DOHH2 (cell line): ENCODE measurements at regions not wholly inside any gene's neighbourhood (a gene's known extent, or its start where the extent isn't known, plus 50 kb on each side); places are given as distances from the start of the nearest gene placed in this dataset.

Experiments used
- H3F3A ChIP-seq: fragments of 200-600 bp; sonication (generic), shearing (Covaris generic); 2 replicates; pipeline ENCODE4 v1.6.0; 2016; ENCODE audit warnings: antibody characterized with exemption, mild to moderate bottlenecking; ENCODE audit not compliant: control insufficient read depth, insufficient read depth
- H3K27ac ChIP-seq: fragments of 200-600 bp; sonication (generic); 2 replicates; pipeline ENCODE4 v1.5.1; 2014; ENCODE audit warnings: low read depth, mild to moderate bottlenecking, low read length, moderate library complexity
- H3K27me3 ChIP-seq: fragments of 200-600 bp; sonication (generic); 2 replicates; pipeline ENCODE4 v1.6.1; 2014; ENCODE audit warnings: mild to moderate bottlenecking, low read length, mixed read lengths; ENCODE audit not compliant: control insufficient read depth
- H3K36me3 ChIP-seq: fragments of 200-600 bp; sonication (generic); 2 replicates; pipeline ENCODE4 v1.6.1; 2014; ENCODE audit warnings: mild to moderate bottlenecking, low read length, moderate library complexity, mixed read lengths; ENCODE audit not compliant: control insufficient read depth
- H3K4me1 ChIP-seq: fragments of 200-600 bp; sonication (generic); 2 replicates; pipeline ENCODE4 v1.6.1; 2014; ENCODE audit warnings: mild to moderate bottlenecking, low read length, mixed read lengths; ENCODE audit not compliant: control insufficient read depth
- H3K4me2 ChIP-seq: fragments of 200-600 bp; sonication (generic); 2 replicates; pipeline ENCODE4 v1.6.0; 2014; ENCODE audit warnings: mild to moderate bottlenecking, low read length, moderate library complexity
- H3K4me3 ChIP-seq: fragments of 200-600 bp; sonication (generic); 2 replicates; pipeline ENCODE4 v1.5.1; 2014; ENCODE audit warnings: mild to moderate bottlenecking, low read length, mixed read lengths
- H3K79me2 ChIP-seq: fragments of 200-600 bp; sonication (generic); 2 replicates; pipeline ENCODE4 v1.6.1; 2014; ENCODE audit warnings: mild to moderate bottlenecking, low read length, mixed read lengths; ENCODE audit not compliant: control insufficient read depth
- H3K9me2 ChIP-seq: fragments of 200-600 bp; sonication (generic); replicated peaks from 2 replicates; pipeline ENCODE4 v1.6.1; 2014; ENCODE audit warnings: mild to moderate bottlenecking, low read length, mixed read lengths; ENCODE audit not compliant: control insufficient read depth
- H3K9me3 ChIP-seq: fragments of 200-600 bp; sonication (generic); 2 replicates; pipeline ENCODE4 v1.6.1; 2014; ENCODE audit warnings: antibody characterized with exemption, low read length, mixed read lengths; ENCODE audit not compliant: control insufficient read depth, insufficient read depth
- H4K20me1 ChIP-seq: fragments of 200-600 bp; sonication (generic); 2 replicates; pipeline ENCODE4 v1.6.0; 2014; ENCODE audit warnings: low read depth, mild to moderate bottlenecking, antibody characterized with exemption, low read length, moderate library complexity; ENCODE audit not compliant: control insufficient read depth, insufficient read depth
- CTCF ChIP-seq: fragments of 200-600 bp; sonication (generic); IDR thresholded peaks from one replicate; pipeline ENCODE4 v1.5.1; 2014; ENCODE audit warnings: antibody characterized with exemption, mild to moderate bottlenecking, low read depth, low read length; ENCODE audit not compliant: poor library complexity, severe bottlenecking
- EZH2phosphoT487 ChIP-seq: fragments of 200-600 bp; sonication (generic); IDR thresholded peaks from 2 replicates; pipeline ENCODE4 v1.6.1; 2017; ENCODE audit warnings: borderline replicate concordance, mild to moderate bottlenecking, antibody characterized with exemption, low read length, moderate library complexity, mixed read lengths

DNA sequence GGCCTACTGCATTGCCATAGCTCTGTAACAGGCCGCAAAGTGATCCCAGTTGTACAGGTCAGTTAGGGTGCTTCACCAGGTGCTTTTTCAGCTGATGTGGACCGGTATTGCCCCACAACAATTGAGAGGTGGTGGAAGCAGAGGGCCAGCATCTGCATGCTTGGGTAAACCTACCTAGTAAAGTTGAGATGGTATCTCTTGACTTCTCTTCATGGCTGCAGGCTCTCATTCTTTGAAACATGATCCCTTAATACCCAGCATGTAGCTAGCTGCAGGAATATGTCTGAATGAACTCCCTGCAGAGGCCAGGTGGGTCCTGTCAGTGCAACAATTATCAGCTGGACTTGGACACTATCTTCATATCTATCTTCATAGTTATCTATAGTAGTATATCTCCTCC, 60.7 kb upstream of the CCDC6 start:
- H3K4me3 ChIP-seq: no peak overlapping the region
- H3K4me2 ChIP-seq: no peak overlapping the region
- H3K36me3 ChIP-seq: 0 out of 2 replicates have a peak, but pooled peaks cover 4% of the 10 kb centered on the region
- no peaks in the 10 kb centered on the region for H3K9me2 ChIP-seq
- peaks cover 16% of the 10 kb centered on the region for H3F3A ChIP-seq
- no peak overlapping the region for H3K27ac ChIP-seq
- TF ChIP-seq EZH2phosphoT487: no peak
- no peak for TF ChIP-seq CTCF
- no peaks in the 10 kb centered on the region for H3K79me2 ChIP-seq
- H3K4me1 ChIP-seq: peaks cover 40% of the 10 kb centered on the region
- no peaks in the 10 kb centered on the region for H3K9me3 ChIP-seq
- H3K27me3 ChIP-seq: no peaks in the 10 kb centered on the region
- H4K20me1 ChIP-seq: no peaks in the 10 kb centered on the region

DNA sequence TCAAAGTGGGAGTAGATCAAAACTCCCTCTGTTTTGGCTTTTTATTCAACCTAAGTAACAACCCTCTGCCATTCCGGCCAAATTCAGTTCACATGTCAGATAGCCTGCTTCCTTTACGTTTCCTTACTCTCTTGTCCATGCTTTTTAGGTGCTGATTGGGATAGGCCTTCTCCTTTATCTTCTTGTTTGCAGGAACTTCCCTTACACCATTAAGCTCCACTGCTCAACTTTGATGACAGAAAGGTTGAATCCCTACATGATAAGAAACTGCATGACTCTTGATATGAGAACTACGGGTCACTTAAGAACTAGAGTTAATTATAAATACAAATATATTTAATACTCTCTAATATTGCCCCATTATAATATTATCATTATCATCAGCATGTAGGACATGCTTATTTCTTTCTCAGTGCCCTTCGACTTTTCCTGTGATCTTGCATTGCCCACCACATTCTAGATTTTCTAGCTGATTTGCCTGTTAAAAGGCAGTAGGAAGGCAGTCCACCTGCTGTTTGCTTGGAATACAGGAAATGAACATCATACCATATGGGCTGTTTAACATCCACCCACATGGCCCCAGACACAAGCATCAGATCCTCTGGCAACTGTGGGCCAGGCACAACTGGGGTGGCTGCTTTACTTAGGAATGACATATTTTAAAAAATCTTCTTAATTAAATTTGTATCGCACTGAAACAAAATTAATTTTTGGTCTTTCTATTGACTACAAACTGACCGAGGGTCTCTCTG, 59.7 kb upstream of the CCDC6 start:
- Histone ChIP-seq H3K9me3 (no peaks in the 10 kb centered on the region), H3K36me3 (no peaks in the 10 kb centered on the region), H3F3A (peaks cover 10% of the 10 kb centered on the region), H3K9me2 (no peaks in the 10 kb centered on the region), H3K79me2 (no peaks in the 10 kb centered on the region), H3K4me1 (peaks cover 30% of the 10 kb centered on the region), H3K4me2 (no peak overlapping the region), H3K27me3 (no peaks in the 10 kb centered on the region), H3K4me3 (no peak overlapping the region), H3K27ac (no peak overlapping the region), H4K20me1 (no peaks in the 10 kb centered on the region)
- TF ChIP-seq EZH2phosphoT487 (no peak), CTCF (no peak)

GRCh38 chr10:59962756-59963155, 56.4 kb upstream of the CCDC6 start:
- Histone ChIP-seq H3K4me2 (no peak overlapping the region), H3K4me3 (no peak overlapping the region)

More at GRCh38 chr10:59962756-59963155, 56.4 kb upstream of the CCDC6 start:
- H4K20me1 ChIP-seq: no peaks in the 10 kb centered on the region
- no peaks in the 10 kb centered on the region for H3K27me3 ChIP-seq
- no peak overlapping the region for H3K27ac ChIP-seq
- H3K9me2 ChIP-seq: no peaks in the 10 kb centered on the region
- H3K4me1 ChIP-seq: no peaks in the 10 kb centered on the region
- no peaks in the 10 kb centered on the region for H3K36me3 ChIP-seq
- TF ChIP-seq EZH2phosphoT487 (no peak), CTCF (no peak)
- H3F3A ChIP-seq: no peaks in the 10 kb centered on the region
- H3K79me2 ChIP-seq: no peaks in the 10 kb centered on the region
- no peaks in the 10 kb centered on the region for H3K9me3 ChIP-seq
